Right kidney (tissue), 1 donor: ENCODE measurements at regions not wholly inside any gene's neighbourhood (a gene's known extent, or its start where the extent isn't known, plus 50 kb on each side); places are given as distances from the start of the nearest gene placed in this dataset.

ENCODE experiments used
- DNase-seq: peaks from one replicate; pipeline ENCODE4 v3.0.0-alpha.2; 2016

DNA sequence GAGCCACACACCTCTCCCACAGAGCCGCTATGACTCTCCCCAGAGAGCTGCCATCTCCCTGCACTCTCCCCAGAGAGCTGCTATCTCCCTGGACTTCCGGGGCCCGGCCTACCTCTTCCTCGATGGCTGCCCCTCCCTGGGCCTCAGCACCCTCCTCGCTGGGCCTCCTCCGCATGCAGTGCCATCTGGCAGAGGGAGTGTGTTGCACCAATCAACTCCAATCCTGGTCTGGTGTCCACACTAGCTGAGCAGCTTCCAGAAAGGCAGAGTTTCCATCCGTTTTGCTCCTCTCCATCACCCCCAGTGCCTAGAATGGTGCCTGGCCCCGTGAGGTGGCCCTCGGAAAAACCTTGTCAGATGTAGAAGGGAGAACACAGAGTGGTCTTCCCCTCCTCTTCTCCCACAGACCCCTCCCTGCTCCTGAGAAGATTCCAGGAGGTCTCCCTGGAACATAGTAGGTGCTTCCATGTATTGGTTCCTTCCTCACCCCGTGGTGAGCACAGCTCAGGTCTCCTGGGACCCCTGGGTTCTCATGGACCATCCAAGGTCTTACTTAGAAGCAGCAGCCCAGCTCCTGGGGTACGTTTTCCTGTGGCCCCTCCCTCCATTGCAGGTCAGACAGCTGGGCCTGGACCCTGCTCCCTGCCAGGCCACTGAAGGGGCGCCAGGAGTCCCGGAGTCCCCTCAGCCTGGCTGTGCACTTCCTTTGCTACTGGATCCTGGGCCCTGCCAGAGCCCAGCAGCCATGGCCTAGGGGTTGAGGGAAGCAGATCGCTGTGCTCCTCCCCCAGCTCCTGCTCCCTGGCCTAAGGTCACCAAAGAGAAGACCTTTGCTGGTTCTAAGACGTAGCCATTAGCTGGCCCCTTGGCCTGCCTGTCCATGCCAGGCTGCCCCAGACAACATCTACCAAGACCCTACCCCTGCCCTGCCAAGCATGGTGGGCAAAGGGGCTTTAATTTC, 233.8 kb upstream of the GSE1 start:
- no peak for DNase-seq

DNA sequence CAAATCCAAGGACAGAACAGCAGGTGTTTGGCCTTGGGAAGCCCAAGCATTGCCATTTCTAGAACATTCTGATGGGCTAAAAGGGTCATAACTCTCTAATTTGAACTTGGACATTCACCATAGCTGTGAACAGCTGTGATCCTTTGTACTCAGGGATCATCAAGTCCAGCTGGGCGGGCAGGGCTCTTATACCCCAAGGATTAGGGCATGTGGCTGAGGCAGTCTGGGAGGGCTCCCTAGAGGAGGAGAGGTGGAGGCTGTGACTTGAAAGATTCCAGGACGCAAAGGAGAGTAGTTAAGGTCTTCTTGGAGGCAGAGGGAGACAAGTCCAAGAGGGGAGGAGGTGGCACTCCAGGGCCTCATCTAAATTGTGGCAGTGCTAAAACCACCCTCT, 233.1 kb upstream of the GSE1 start:
- DNase-seq = no peak

DNA sequence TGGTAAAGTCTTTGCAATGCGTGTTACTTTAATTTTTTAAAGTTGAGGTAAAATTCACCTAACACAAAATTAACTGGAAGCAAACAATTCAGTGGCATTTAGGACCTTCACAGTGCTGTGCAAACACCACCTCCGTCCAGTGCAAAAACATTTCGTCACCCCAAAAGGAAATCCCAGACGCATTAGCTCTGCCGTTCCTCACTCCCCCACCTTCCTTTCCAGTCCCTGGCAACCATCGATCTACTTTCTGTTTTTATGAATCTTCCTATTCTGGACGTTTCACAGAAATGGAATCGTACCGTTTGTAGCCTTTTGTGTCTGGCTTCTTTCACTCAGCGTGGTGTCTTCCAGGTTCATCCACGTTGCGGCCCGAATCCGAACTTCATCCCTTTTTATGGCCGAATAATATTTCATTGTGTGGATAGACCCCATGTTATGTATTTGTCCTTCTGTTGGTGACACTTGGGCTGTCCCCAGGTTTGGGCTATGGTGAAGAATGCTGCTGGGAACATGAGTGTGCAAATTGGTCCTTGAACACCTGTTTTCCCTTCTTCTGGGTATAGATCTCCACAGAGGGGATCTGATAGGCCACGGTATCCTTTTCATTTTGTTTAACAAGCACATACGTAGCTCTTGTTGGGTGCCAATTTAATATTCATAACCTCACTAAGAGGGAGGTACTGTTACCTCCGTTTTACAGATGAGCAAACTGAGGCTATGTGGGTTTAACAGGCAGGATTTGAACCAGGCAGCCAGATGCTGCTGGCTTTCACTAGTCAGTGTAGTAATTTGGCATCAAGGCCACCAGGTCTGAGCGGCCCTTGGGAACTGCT, 232.0 kb upstream of the GSE1 start:
- no peak for DNase-seq

DNA sequence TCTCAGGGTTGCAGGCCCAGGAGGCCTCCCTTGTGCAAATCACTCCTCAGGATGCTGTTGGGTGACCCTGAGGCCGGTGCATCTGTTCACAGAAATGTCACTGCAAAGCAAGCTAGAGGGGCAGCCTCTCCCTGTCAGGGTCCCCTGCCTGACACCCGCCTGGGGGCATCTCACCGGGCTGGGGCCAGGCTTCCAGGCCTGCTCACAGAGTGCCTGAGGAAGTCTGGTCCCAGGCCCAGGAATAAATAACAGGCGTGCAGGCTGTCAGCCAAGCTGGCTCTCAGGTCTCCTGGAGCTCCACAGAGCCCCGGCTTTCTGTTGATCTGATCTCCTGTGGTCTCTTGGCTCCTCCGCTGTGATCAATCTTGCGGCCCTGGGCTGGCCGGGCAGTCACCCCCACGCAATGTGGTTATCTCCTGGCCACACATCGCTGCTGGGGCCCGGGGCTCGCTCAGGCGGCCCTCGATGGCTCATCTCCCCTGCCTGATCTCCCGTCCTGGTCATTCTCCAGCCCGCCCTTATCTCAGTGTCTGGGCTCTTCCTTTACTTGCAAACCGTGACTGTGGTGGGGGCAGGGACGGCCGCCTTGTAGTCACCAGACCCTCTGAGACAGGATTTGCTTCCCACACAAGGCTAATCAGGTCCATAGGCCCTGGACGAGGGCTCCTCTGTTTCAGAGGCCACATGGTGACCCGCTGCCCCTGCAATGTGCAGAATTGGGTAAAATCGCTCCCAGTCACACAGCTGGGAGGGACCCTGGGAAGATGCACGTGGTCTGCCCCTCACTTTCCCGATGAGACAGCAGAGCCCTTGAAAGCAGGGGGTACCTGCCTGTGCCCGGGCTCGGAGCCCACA, 231.2 kb upstream of the GSE1 start:
- no peak for DNase-seq

DNA sequence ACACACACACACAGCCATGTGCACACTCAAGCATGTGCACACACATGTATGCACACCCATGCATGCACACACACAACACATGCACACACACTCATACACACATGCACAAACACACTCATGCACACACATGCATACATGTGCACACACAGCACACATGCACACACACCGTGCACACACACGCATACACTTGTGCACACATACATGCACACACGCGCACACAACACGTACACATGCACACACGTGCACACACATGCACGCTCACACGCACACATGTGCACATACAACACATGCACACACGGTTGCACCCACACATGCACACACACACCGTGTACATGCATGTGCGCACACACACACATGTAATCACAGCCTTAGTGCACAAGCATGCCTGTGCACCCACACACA, 230.4 kb upstream of the GSE1 start:
- DNase-seq = no peak

DNA sequence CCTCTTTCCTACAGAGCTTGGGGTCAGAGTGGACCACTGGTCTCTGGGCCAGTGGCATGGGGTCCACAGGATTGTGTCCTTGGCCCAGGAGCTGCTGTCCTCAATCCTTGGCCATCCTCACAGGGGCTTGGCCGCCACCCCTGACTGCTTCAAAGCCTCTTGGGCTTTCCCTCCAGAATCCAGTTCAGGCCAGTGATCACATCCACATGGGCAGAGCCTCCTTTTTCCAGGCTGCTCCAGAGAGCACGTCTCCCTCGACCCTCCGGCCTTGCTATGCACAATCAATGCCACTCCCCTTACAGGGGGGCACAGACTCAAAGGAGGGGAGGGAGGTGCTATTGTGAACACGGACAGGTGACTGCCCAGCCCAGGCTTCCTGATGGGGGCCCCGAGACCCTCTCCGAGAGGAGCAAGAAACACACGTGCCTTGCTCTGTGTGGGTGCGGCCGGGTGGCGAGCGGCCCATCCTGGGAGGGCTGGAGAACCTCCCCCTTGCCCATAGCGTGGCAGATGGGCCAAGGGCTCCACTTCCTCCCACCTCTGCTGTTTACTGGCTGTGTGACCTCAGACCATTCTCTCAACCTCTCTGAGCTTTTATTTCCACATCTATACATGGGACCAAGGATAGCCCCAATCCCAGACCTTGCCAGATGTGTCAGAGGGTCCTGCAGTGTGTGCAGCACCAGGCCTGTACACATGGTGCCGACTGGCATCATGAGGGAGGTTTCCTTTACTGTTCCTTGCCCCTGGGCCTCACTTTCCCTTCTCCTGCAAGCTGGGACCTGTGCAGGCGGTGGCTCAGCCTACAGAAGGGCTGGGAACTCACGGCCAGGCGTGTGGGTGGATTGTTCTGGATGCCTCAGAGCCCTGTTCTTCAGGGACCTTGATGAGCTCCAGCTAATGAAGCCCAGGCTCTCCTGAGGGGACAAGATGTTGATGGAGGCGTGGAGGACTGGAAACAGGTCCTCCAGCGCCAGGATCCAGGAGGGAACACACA, 229.0 kb upstream of the GSE1 start:
- DNase-seq = no peak

DNA sequence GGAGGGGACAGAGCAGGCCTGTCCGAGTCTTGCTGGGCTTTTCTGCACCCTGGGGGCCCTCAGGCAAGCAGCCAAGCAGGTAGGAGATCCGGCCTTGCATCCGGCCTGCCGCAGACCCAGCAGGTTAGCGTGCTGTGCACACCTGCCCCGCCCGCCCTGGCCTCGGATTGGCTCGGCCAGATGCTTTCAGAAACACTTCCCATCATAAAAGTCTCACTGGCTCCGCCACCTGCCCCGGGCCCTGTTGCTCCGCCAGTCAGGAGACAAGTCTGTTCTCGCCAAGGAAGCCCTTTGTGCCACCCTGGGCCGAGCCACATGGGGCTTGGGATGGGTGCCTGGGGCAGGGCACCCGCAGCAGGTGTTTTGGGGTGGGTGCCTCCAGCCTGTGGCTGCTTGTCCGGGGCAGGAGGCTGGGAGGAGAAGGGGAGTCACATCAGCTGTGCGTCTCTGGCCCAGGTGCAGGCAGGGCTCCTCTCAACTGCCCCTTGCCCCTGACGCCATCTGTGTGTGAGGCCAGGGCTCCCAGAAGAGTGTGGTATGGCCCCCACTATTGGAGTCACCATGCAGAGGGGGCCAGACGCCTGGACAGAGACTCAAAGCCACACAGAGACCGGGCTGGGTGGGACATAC, 228.2 kb upstream of the GSE1 start:
- DNase-seq = no peak

DNA sequence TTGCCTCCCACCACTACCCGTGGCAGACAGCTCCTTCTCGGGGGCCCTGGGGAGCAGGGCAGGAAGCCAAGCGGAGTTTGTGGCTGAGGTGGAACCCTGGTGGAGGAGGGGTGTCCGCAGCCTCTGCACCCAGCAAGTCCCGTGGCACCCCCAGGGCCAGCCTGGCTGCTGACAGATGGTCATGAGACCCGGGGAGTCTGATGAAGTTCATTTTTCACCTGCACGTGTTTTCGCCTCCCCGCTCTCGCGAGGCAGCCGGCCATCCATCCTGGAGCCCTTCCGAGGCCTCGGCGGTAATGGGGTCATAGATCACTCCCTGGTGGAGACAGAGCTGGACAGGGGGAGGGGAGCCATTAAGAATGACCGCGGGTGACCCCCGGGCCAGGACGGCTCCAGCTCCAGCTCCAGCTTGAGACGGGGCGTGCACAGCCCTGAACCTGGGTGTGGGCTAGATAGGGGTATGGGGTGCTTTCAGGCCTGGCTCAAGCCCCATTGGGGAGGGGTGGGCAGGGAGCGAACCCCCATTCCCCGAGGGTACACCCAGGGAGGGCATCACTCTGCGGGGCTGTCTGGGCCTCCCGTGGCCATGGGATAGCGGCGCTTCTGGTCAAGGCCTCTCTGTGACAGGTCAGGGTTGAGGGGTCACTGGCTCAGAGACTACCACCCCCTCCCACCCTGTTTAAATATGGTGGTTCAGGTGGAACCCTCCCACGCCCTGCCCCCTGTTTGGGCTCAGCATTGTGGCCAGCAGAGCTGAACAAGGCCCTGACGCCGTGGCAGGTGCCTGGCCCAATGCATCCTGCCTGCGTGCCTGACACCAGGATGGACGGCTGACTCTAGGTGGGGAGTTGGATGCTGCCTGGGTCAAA, 227.4 kb upstream of the GSE1 start:
- no peak for DNase-seq

DNA sequence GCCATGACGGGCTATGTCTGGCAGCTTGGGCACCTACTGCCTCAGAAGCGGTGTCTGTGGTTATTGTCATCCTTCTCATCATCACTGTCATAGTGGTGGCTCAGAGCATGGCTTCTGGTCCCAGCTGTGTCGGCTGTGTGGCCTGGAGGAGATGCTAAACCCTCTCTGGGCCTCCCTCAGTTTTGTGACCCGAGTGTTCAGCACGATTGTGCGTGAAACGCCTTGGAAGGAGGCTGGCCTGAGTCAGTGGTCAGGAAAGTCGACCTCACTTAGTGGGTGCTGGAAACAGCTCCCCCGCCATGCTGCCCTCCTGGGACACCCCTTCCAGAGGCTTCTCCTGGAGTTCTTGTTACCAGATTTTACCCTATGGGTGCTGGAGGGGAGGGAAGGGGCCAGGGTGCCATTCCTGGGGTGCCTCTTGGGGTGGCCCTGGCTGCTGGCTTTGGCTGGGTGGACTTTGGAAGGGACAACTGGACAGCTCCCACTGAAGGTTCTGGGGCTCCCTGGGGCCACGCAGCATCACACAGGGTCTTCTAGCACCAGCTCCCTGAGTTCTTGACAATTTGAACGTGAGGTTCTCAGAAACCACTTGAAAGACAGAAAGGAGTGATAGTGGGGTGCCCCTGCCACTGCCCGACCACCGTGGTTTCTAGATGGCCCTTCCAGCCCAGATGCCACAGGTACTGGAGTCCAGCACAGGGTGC, 226.5 kb upstream of the GSE1 start:
- DNase-seq = no peak

DNA sequence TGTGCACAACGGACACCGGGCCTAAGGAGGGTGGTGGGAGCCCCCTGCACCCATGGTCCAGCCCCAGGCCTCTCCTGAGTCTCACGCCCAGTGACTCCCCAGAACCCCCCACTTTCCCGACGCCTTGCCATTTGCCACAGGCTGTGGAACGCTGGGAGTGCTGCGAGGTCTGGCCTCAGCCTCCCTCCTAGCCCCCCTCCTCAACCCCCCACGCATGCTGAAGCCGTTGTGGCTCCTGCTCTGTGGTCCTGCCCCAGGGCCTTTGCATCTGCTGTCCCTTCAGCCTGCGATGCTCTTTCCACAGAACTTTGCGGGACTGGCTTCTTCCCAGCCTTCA, 226.0 kb upstream of the GSE1 start:
- no peak for DNase-seq

DNA sequence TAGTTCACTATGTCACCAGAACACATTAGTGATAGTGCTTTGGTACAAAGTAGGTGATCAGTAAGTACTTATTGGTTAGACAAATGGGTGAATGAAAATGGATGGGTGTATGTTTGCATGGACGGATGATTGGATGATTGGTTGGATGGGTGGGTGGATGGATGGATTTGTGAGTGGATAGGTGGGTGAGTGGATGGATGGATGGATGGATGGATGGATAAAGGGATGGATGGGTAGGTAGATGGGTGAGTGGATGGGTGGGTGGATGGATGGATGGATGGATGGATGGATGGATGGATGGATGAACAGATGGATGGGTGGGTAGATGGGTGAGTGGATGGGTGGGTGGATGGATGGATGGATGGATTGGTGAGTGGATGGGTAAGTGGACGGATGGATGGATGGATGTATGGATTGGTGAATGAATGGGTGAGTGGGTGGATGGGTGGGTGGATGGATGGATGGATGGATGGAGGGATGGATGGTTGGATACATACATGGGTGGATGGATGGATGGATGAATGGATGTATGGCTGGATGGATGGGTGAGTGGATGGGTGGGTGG, 225.3 kb upstream of the GSE1 start:
- no peak for DNase-seq

DNA sequence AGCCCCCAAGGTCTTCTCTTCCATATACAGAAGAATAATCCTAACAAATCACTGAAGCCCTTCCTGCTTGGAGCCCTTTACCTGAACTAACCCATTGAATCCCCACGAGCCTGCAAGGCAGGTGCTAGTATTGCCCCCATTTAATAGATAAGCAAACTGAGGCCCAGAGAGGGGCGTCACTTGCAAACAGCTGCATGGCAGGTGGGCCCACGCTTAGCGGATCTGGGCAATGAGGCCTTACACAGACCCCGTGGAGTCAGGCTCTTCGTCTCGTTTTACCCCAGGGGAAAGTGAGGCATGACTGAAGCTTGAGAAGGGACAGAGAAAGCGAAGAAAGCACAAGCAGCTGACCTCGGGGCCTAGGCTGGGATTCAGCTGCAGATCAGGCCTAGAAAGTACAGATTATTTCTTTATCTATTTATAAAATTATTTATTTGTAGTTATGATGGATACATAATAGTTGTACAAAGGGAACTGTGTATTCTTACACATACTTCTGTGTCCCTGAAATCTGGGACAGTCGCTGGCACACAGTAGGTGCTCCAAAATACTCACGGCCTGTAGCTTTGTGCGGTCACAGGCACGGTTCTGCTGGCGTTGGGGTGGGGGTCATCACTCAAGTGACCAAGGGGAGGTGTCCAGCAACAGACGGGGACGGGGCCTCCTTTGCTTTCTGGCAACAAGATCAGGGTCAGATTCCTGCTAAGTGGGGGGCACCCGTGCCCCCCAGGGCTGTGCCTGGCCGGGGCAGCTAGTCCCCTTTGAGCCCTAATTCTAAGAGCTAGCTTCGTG, 223.2 kb upstream of the GSE1 start:
- DNase-seq = no peak

DNA sequence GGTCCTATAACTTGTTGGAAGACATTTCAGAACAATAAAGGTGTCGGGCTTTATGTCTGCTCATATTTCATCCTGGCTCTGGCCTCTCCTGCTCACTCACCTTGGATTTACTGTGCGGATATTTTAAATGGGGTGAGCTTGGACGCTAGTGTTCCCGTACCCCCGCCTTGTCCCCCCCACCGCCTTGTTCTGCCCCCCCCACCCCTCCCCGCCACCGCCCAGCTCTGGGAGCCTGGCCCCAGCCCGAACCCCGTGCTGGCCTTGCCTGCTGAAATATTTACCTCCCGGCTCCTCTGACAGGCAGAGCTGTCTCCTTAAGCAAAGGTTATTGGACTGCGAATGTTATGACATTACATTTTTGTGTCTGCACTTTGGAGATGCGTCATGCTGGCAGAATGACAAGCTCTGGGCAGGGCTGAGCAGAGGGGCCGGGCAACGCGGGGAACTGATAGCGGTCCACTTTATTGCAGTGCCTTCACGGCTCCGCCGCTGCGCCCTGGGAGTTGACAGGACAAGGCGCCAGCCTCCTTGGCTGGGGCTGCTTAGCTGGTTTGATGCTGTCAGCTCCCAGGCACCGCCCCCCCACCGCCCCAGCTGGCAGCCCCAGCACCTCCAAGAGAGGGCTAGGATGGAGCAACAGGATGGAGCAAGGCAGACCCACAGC, 222.5 kb upstream of the GSE1 start:
- no peak for DNase-seq

DNA sequence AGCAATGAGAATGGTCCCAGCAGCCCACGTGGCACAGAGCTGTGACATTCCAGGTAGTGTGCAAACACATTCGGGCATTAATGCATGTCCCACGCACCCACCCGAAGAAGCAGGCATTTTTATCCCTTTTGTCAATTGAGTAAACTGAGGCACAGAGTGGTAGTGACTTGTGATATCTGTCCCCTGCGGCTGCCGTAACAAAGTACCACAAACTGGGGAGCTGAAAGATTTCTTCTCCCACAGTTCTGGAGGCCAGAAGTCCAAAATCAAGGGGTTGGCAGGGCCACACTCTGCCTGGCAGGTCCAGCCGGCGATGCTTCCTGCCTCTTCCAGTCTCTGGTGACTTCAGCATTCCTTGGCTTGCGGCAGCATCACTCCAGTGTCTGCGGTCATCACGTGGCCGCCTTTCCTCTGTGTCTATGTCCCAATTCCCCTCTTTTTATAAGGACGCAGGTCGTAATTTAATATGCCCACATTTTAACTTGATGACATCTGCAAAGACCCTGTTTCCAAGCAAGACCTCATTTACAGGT, 221.9 kb upstream of the GSE1 start:
- DNase-seq = no peak

DNA sequence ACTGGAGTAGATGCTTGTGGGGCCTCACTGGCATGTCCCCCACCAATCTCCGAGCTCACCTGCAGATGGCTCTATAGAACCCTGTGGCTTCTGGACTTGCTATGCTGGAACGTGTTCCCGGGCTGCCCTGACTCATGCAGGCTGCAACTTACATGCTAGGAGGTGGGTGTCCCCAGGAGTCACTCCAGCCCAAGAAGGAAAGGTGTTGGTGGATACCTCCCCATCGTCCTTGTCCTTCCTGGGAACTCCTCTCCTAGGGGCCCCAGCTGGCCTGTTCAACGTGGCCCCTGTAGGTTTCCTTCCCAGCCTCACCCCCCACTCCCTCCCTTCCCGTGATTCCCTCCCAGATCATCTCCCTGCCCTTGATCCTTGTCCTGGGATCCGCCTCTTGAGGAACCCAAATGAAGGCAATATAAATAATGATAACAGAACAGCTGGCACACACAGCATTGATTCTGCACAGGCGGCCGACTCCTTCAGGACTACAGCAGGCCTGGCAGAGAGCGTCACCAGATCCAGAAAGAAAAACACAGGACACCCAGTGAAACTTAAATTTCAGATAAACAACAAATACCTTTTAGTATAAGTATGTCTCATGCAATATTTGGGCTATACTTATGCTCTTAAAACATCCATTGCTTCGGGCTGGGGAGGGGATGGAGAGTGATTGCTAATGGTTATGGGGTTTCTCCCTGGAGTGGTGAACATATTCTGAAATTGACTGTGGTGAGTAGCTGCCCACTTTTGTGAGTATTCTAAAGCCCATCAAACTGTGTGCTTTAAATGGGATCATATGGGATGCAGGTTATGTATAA, 221.1 kb upstream of the GSE1 start:
- DNase-seq = no peak
